Umbilical cord (tissue), 1 donor: ENCODE measurements at regions not wholly inside any gene's neighbourhood (a gene's known extent, or its start where the extent isn't known, plus 50 kb on each side); places are given as distances from the start of the nearest gene placed in this dataset.
"Not testable (repeated sequence)": the region's sequence is repeated elsewhere in the genome, so short reads cannot be mapped to it uniquely, and the experiment has no call there.

Experiments used
- DNase-seq: peaks from one replicate; pipeline ENCODE4 v3.0.0-alpha.2; 2015; ENCODE audit warnings: low spot score

- DNase-seq = no peak
Measured at GRCh38 chr12:89064151-89064550, 288.1 kb downstream of the DUSP6 start.

- no peak for DNase-seq
Measured at GRCh38 chr12:89062996-89063395, 289.3 kb downstream of the DUSP6 start.

- no peak for DNase-seq
Measured at GRCh38 chr12:89059721-89060541, 292.4 kb downstream of the DUSP6 start.

DNA sequence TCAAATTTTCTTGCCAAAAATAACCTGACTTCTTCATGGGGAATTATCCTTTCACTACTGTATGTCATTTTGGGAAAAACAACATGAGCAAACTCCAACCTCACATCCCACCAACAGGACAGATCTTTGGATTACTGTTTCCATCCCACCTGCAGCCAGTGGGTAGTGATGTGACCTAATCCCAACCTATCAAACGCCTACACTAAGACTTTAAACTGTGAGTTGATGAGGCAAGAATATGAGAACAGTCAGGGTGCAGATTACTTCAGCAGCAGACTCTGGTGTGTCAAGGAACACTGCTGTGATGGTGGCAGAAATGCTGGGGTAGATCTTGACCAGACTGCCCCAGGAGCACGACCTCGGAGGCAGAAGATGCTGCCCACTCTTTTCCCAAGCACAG lies 293.2 kb downstream of the DUSP6 start:
- DNase-seq = no peak

DNA sequence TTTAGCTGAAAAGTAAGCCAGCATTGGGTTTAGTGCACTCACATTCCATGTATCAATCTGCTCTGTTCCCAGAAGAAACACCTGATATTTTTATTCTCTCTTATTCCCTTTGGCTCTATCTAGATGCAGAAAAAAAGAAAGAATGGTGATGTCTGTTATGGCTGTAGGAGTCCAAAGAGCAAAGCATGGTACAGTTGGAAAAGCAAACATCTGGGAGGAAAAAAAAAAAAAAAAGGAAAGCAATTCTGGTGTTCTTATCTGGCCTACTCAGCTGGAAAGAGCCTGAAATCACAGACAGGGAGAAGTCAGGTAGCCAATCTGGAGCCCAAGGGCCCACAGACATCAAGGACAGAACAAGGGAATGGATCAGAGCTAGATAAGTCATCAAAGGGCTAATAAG lies 293.9 kb downstream of the DUSP6 start:
- DNase-seq = no peak

- not testable (repeated sequence) for DNase-seq
Measured at GRCh38 chr12:89053817-89054216, 298.5 kb downstream of the DUSP6 start.

DNA sequence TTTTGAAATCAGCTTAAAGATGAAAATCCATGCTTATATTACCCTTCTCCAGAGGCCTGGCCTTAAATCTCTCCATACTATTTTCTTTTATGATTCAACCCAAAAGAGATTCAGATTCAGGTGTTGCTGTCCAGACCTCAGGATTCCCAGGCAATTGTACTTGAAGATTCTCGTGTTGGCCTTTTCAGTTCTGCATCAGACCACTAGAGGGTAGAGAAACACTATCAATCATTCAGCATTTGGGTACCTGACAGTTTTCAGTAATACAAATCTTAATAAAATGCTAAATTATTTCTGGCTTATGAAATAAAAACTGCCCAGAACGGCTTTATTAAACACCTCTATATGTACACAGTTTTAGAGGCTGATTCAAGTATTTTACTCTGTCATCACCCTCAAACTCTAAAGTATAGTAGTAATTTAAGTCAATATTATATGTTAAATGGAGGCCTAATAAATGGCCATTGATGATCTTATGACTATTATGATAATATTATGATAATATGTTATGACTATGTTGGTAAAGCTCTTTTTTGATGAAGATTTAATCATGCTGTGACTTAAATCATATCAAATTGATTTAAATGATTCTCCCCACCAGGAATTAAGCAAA lies 301.1 kb downstream of the DUSP6 start:
- peak; percentile 66 for DNase-seq

DNA sequence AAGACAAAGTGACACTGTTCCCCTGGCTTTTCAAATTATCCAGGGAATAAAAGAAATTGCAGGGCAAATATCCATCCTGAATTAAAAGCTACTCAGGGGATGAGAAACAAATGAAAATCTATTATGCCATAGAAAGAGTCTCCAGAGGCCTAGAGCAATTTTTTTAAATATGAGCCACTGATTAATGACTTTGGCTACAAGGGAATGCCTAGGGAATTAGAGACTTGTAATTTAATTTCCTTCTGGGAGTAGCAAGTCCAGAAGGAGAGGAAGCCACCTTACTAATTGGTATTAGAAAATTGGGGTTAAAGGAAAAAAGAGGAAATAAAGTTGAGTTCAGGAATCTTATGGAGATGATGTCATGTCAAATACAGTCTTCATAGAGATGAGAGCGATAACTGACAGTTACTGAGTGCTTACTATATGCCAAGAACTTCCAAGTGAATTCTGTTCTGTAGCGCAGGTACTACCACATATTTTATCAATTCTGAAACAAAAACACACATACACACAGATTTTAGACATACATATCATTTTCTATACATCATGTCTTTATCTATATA lies 304.4 kb downstream of the DUSP6 start:
- no peak for DNase-seq

DNA sequence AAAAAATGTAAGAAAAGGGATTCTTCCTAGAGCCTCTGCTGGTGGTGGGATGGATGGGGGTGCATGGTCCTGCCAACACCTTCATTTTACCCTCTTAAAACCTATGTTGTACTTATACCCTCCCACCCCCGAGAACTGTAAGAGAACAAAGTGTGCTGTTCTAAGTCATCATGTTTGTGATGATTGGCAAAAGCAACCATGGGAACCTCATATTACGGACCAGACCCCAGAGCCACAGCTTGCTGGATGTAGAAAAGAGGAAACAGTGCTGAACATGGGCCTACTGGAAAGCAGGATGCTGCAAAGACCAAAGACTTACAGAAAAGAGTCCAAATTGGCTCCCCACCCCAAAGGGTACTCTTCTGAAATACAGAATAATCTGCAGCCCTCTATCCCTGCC lies 311.2 kb downstream of the DUSP6 start:
- no peak for DNase-seq

DNA sequence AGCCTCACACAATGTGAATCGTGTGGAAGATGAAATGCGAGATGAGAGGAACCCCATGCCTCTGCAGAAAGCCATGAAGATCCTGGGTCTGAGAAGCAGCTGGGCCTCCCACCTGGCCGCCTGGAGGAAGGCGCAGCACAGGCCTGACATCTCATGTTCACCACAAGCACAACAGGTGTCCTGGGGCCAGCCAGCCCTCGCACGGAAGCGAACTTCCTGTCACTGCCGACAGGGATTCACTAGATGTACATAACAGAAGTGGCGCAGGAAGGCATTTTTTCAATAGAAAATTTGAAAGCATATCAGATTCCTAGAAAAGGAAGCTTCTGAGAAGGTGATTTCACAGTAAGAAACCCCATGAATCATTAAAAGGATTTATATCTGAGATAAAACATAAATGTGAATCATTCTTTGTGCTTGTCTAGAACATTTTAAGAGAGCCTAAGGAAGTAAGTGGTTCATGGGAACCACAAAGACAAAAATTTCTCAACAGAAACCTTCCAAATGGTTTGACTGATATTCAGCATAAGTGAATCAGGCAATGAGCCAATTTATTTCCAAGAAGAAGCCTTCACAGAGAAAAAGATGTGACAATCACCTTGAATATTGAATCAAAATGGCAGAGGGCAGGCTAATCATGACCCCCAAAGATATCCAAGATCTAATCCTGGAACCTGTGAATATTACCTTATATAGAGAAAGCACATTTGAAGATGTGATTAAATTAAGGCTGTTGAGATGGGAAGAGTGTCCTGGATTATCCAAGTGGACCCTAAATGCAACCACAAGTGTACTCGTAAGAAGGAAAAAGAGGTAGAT lies 311.9 kb downstream of the DUSP6 start:
- DNase-seq = no peak

GRCh38 chr12:89038831-89039512 lies 313.3 kb downstream of the DUSP6 start:
- DNase-seq = no peak

GRCh38 chr12:89033062-89033461 lies 319.2 kb downstream of the DUSP6 start:
- no peak for DNase-seq

DNA sequence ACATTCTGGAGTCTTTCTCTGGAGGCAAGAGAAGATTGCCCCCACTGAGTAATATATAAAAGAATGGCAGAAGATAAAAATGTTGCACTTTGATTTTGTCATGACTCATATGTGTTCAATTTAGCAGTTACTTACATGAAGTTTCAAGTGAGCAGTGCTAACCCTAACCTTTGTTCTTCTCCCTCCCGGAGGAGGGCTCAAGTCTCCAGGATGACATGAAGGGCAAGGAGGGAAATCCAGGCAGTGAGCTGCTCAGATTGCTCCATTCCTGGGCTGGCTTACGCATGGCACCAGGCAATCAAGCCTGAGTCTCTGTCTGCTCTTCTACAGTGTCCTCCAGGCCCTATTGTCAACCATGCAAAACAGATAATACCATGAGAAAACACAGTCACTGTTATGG lies 322.3 kb downstream of the DUSP6 start:
- DNase-seq = no peak

GRCh38 chr12:89024580-89024979 lies 327.7 kb downstream of the DUSP6 start:
- no peak for DNase-seq

DNA sequence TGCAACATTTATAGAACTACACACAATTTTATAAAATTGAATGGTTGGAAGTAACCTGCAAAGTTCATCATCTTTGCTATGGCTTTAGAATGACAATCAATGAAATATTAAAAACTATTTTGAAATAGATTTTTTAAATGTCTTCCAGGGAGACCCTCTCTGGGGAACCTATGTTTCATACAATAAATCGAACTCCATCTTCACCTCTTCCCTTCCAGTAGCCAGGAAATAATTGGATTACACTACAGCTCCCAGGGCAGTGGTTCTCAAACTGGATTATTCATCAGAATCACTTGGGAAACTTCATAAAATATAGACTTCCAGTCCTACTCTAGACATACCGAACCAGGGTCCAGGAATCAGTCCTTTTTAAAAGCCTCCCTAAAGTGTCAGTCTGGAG lies 328.4 kb downstream of the DUSP6 start:
- no peak for DNase-seq

DNA sequence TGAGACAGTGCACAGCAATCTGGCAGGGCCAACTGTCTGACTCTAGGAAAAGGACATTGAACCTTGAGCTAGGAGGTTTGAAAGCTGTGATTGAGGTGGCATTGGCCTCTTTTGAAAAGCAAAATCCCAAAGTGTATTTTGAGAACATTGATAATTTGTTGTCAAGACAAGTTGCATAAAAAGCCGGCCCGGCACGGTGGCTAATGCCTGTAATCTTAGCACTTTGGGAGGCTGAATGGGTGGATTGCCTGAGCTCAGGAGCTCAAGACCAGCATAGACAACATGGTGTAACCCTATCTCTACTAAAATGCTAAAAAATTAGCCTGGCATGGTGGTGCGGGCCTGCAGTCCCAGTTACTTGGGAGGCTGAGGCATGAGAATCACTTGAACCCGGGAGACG lies 331.6 kb downstream of the DUSP6 start:
- no peak for DNase-seq

DNA sequence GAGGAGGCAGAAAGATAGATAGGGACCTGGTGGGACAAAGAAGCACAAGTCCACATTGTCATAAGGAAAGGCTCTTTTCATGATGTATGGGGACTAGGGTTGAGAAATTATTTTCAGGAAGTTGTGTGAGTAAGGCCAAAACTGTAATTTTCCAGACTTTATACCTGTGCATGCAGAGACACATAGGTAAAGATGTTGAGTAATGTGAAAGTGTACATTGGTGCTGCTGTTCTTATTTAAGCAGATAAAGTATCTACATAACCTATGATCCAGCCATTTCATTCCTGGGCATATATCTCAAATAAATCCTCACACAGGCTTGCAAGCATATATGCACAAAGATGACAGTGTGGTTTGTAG lies 332.2 kb downstream of the DUSP6 start:
- DNase-seq = no peak

DNA sequence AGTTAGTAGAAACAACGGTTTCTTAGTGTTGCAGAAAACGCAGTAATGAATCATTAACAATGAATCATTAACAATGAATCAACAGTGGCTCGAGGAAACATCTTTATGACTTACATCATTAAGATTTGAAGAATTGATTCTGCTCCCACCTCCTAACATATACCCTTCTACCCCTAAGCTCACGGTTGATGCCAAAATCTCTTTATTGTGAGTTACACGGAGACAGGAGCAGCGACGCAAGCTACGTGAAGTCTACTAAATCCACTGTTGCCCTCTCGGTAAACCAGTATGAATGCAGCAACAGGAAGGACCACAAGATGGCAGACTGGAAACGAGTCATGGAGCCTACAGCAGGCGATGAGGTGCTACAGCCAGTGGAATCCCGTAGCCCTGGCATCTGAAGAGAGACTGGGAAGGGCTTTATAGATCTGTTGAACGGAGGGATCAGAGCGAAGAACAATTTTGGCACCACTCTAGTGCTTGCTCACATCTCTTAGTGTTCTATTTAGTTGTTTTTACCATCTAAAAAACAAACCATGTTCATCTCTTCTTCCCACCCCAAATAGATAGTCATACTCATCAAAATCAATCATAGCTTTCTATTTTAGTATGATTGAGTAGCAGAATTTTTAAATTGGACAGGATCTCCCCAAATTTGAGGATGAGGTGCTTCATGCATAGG lies 332.7 kb downstream of the DUSP6 start:
- peak; percentile 86 for DNase-seq

- peak; percentile 61 for DNase-seq
Measured at GRCh38 chr12:89016970-89017778, 335.1 kb downstream of the DUSP6 start.

GRCh38 chr12:89015419-89015818 lies 336.9 kb downstream of the DUSP6 start:
- no peak for DNase-seq
